ENCODE measurements at regions not wholly inside any gene's neighbourhood (a gene's known extent, or its start where the extent isn't known, plus 50 kb on each side); places are given as distances from the start of the nearest gene placed in this dataset.
"Not testable (repeated sequence)": the region's sequence is repeated elsewhere in the genome, so short reads cannot be mapped to it uniquely, and the experiment has no call there.

DNA sequence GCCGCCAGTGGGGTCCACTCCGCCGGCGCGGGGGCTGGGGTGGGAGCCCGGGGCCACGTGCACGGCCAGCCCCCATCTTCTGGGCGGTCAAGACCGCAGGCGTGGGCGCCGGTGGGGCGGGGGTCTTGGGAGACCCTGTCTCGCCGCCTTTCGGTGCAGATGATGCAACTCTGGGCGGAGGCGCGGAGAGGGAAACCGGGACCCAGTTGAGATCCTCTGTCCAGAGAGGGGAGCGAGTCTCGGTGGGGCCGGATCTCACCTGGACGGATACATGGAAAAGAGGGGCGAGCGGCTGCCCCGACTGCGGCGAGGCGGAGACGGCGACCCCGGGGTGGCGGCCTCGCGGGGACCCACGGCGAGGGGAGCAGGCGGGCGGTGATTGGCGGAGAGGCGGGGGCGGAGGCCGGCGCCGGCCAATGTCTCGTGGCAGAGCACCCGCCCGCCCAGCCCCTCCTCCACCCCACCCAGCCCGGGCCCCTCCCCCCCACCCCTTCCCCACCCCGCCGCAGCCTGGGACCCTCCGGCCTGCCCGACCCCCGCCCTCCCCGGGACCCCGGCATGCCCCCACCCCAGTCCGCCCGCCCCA is 4054.1 kb upstream of the TPTE start:
- H3K9me3 ChIP-seq (ENCODE audit: low read depth); H3K27ac ChIP-seq; H3K9me2 ChIP-seq (ENCODE audit: insufficient read depth); H3K4me3 ChIP-seq; in situ Hi-C loops (cut with MboI); H3F3A ChIP-seq (ENCODE audit: insufficient read depth); H3K9ac ChIP-seq; H3K36me3 ChIP-seq (ENCODE audit: low read depth); H2AFZ ChIP-seq; H4K20me1 ChIP-seq (ENCODE audit: insufficient read depth); DNase-seq; H3K79me2 ChIP-seq (ENCODE audit: insufficient read depth); H3K4me2 ChIP-seq (ENCODE audit: unreplicated experiment); H3K27me3 ChIP-seq (replicated peaks; ENCODE audit: insufficient read depth); H3K4me1 ChIP-seq (ENCODE audit: insufficient read depth): not testable (repeated sequence)
- WGBS, 2 experiments (ENCODE audit: low coverage in 1 of 2, low lambda C conversion rate in 2 of 2, missing lambda C conversion rate in 2 of 2) = 0% methylated on average over 6 of the region's 60 CpGs; no CpG with 5 or more reads in 1 of the 2 experiments

GRCh38 chr21:6467907-6468306 is 4053.5 kb upstream of the TPTE start:
- H3K36me3 ChIP-seq (ENCODE audit: low read depth); H3K9me3 ChIP-seq (ENCODE audit: low read depth); H3K9ac ChIP-seq; H4K20me1 ChIP-seq (ENCODE audit: insufficient read depth); H3K4me1 ChIP-seq (ENCODE audit: insufficient read depth); DNase-seq; H3K27ac ChIP-seq; H2AFZ ChIP-seq; H3K4me2 ChIP-seq (ENCODE audit: unreplicated experiment); H3K4me3 ChIP-seq; H3F3A ChIP-seq (ENCODE audit: insufficient read depth); in situ Hi-C loops (cut with MboI); H3K27me3 ChIP-seq (replicated peaks; ENCODE audit: insufficient read depth); H3K9me2 ChIP-seq (ENCODE audit: insufficient read depth); H3K79me2 ChIP-seq (ENCODE audit: insufficient read depth): not testable (repeated sequence)
- no CpG with 5 or more reads among the region's 55 CpGs for WGBS, 2 experiments (ENCODE audit: low coverage in 1 of 2, low lambda C conversion rate in 2 of 2, missing lambda C conversion rate in 2 of 2)

DNA sequence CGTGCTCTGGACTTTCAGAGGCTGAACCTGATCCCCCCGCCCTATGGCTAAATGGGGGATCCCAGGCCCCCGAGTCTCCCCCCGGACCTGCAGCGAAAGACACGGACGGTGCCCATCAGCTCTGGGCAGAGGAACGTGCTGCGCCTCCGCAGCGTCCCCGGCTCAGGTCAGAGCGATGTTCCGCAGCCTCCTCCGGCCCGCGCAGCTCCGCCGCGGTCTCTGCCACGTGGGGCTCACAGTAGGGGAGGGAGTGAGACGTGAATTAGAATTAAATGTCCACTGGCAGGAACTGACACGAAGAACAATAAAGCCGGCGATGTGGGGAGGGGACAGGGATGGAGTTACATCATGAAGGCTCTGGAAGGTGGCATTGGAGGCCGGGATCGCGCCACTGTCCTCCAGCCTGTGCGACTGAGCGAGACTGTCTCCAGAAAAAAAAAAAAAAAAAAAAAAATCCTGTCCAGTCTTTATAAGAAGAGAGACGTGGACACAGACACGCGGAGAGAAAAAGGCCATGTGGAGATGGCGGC is 4053.0 kb upstream of the TPTE start:
- H3K27me3 ChIP-seq (replicated peaks; ENCODE audit: insufficient read depth); H3K27ac ChIP-seq; H4K20me1 ChIP-seq (ENCODE audit: insufficient read depth); H3K79me2 ChIP-seq (ENCODE audit: insufficient read depth); H3K9ac ChIP-seq; DNase-seq; H3K9me3 ChIP-seq (ENCODE audit: low read depth); H3K9me2 ChIP-seq (ENCODE audit: insufficient read depth); H2AFZ ChIP-seq; H3K4me2 ChIP-seq (ENCODE audit: unreplicated experiment); H3F3A ChIP-seq (ENCODE audit: insufficient read depth); in situ Hi-C loops (cut with MboI); H3K4me1 ChIP-seq (ENCODE audit: insufficient read depth); H3K4me3 ChIP-seq; H3K36me3 ChIP-seq (ENCODE audit: low read depth): not testable (repeated sequence)
- WGBS, 2 experiments (ENCODE audit: low coverage in 1 of 2, low lambda C conversion rate in 2 of 2, missing lambda C conversion rate in 2 of 2) = no CpG with 5 or more reads among the region's 34 CpGs

GRCh38 chr21:6474250-6474968 is 4047.0 kb upstream of the TPTE start:
- H3K27ac ChIP-seq; H3K4me1 ChIP-seq (ENCODE audit: insufficient read depth); H3K79me2 ChIP-seq (ENCODE audit: insufficient read depth); DNase-seq; H3K4me3 ChIP-seq; H2AFZ ChIP-seq; H3K9me2 ChIP-seq (ENCODE audit: insufficient read depth); H3K9ac ChIP-seq; H3K27me3 ChIP-seq (replicated peaks; ENCODE audit: insufficient read depth); H3F3A ChIP-seq (ENCODE audit: insufficient read depth); in situ Hi-C loops (cut with MboI); H3K9me3 ChIP-seq (ENCODE audit: low read depth); H3K36me3 ChIP-seq (ENCODE audit: low read depth); H3K4me2 ChIP-seq (ENCODE audit: unreplicated experiment); H4K20me1 ChIP-seq (ENCODE audit: insufficient read depth): not testable (repeated sequence)
- WGBS, 2 experiments (ENCODE audit: low coverage in 1 of 2, low lambda C conversion rate in 2 of 2, missing lambda C conversion rate in 2 of 2) = no CpG with 5 or more reads among the region's 25 CpGs

DNA sequence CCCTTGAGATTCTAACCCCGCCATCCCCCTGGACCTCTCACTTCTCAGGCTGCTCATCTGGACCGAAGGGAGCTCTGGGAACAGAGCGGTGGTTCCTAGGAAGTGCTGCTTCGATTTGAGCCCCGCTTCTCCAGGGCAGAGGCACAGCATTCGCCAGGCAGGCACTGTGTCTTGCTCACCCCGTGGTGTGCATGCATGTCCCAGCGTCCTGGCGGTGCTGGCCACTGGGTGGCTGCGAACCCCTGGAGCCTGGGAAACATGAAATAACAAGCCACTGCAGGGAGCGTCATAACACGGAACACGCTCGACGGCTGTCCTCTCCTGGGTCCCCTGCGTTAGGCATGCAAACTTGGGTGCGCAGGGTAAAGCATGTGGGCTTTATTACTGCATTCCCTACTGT is 4040.3 kb upstream of the TPTE start:
- no CpG with 5 or more reads among the region's 17 CpGs for WGBS, 2 experiments (ENCODE audit: low coverage in 1 of 2, low lambda C conversion rate in 2 of 2, missing lambda C conversion rate in 2 of 2)
- H3K9ac ChIP-seq; H3K4me2 ChIP-seq (ENCODE audit: unreplicated experiment); H3K27ac ChIP-seq; H3K4me1 ChIP-seq (ENCODE audit: insufficient read depth); in situ Hi-C loops (cut with MboI); H3K79me2 ChIP-seq (ENCODE audit: insufficient read depth); H4K20me1 ChIP-seq (ENCODE audit: insufficient read depth); H2AFZ ChIP-seq; H3F3A ChIP-seq (ENCODE audit: insufficient read depth); H3K9me3 ChIP-seq (ENCODE audit: low read depth); H3K4me3 ChIP-seq; H3K36me3 ChIP-seq (ENCODE audit: low read depth); DNase-seq; H3K27me3 ChIP-seq (replicated peaks; ENCODE audit: insufficient read depth); H3K9me2 ChIP-seq (ENCODE audit: insufficient read depth): not testable (repeated sequence)

- not testable (repeated sequence) for DNase-seq
Observed at GRCh38 chr21:6482616-6483015, 4038.8 kb upstream of the TPTE start.

DNA sequence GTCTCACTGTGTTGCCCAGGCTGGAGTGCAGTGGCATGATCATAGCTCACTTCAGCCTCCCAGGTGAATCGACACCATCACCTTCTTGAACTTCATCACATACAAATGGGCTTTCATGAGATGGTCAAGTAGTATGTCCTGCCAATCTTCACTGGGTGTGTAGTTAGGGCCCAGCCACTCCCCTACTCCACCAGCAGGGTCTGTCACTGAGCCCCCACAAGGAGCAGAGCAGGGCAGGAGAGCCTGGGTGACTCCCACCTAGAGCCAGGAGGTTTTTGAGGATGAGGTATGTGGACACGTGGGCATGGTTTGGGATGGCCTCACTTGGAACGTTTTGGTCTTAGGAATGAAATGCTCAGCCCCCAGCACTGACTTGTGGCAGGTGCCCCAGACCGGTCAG is 4037.7 kb upstream of the TPTE start:
- H3K9me2 ChIP-seq (ENCODE audit: insufficient read depth); H4K20me1 ChIP-seq (ENCODE audit: insufficient read depth); in situ Hi-C loops (cut with MboI); H3F3A ChIP-seq (ENCODE audit: insufficient read depth); H3K36me3 ChIP-seq (ENCODE audit: low read depth); H3K27ac ChIP-seq; H3K9me3 ChIP-seq (ENCODE audit: low read depth); H3K4me1 ChIP-seq (ENCODE audit: insufficient read depth); H3K9ac ChIP-seq; H3K4me3 ChIP-seq; DNase-seq; H2AFZ ChIP-seq; H3K4me2 ChIP-seq (ENCODE audit: unreplicated experiment); H3K79me2 ChIP-seq (ENCODE audit: insufficient read depth); H3K27me3 ChIP-seq (replicated peaks; ENCODE audit: insufficient read depth): not testable (repeated sequence)
- WGBS, 2 experiments (ENCODE audit: low coverage in 1 of 2, low lambda C conversion rate in 2 of 2, missing lambda C conversion rate in 2 of 2) = no CpG with 5 or more reads among the region's 4 CpGs

More at GRCh38 chr21:6482616-6483015, 4038.8 kb upstream of the TPTE start:
- H3K27ac ChIP-seq; H3K79me2 ChIP-seq (ENCODE audit: insufficient read depth); H3K4me2 ChIP-seq (ENCODE audit: unreplicated experiment); H3K36me3 ChIP-seq (ENCODE audit: low read depth); H3F3A ChIP-seq (ENCODE audit: insufficient read depth); H3K27me3 ChIP-seq (replicated peaks; ENCODE audit: insufficient read depth); in situ Hi-C loops (cut with MboI); H3K4me1 ChIP-seq (ENCODE audit: insufficient read depth); H3K4me3 ChIP-seq; H2AFZ ChIP-seq; H3K9me3 ChIP-seq (ENCODE audit: low read depth); H4K20me1 ChIP-seq (ENCODE audit: insufficient read depth); H3K9ac ChIP-seq; H3K9me2 ChIP-seq (ENCODE audit: insufficient read depth): not testable (repeated sequence)
- 100% methylated on average over 1 of the region's 3 CpGs for WGBS, 2 experiments (ENCODE audit: low coverage in 1 of 2, low lambda C conversion rate in 2 of 2, missing lambda C conversion rate in 2 of 2)
